NCI-H146 (cell line): ENCODE measurements at regions not wholly inside any gene's neighbourhood (a gene's known extent, or its start where the extent isn't known, plus 50 kb on each side); places are given as distances from the start of the nearest gene placed in this dataset.
"Not testable (repeated sequence)": the region's sequence is repeated elsewhere in the genome, so short reads cannot be mapped to it uniquely, and the experiment has no call there.

Experiments used
- DNase-seq: peaks from one replicate; lab custom pipeline; 2025; lab: John Stamatoyannopoulos, UW

DNA sequence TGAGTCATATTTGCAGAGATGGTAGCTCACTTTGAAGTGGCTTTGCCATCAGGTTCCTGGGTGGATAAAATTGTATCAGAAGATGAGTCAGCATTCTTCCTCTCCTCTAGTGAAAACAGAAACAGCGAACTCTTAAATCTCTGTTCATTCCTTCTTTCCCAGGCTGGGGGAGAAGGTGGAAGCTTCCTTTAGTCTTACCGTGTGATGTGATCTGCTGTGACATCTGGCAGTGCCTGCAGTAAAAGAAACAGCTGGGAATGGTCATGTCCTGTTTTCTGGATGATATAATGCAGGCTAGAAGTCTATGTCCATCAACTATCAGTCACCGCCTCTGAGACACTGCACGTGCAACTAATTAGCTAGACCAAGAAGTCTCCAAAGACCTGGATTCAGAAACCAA is 171.6 kb downstream of the VAPA start:
- DNase-seq = no peak

DNA sequence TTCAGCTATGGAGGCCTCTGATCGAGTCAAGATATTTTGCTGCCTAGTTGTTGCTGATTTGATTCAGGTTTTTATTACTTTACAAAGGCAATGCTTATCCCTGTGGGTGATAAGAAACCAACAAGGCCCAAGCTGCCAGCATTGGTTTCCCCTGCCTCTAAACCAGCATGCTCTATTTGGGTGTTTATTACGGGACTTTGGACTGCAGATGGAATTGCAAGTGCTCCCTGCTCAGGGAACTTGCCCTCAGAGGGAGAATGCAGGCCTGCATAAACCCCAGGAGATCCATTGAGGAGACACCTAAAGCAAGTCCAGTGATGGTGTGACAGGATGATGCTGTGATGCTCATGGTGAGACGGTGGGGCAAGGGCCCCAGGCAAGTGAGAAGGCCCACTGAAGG is 172.1 kb downstream of the VAPA start:
- no peak for DNase-seq

DNA sequence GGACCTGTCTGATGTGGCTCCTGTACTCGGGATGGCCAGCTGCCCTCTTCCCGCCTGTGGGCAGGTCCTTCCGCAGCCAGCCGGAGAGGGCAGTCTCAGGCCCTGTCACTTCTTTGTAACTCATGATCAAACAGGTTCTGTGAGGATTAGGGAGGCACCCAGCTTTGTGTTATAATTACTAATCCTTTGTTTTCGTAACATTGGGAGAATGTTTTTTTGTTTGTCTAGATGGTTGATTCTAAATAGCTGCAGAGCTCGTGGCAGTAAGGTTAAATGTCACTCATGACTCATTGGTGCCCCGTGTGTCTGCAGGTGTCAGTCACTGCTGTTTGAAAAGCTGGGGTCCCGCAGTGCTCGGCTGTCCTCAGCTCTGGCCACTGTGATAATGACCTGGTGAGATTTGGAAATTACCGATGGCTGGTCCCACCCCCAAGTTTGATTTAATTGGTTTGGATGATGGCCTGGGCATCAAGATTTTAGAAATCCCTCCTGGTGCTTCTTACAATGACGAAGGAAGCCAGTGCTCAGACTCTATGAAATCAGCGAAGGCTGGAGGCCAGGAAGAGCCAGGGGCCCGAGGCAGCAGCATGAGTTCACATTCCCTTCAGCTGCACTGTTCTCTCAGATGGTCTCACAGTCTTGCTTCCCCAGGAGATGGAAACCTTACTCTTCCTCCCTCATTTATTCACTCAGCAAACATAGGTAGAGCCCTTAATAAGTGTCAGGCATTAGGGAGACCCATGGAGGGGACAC is 172.8 kb downstream of the VAPA start:
- DNase-seq = peak; percentile 97

DNA sequence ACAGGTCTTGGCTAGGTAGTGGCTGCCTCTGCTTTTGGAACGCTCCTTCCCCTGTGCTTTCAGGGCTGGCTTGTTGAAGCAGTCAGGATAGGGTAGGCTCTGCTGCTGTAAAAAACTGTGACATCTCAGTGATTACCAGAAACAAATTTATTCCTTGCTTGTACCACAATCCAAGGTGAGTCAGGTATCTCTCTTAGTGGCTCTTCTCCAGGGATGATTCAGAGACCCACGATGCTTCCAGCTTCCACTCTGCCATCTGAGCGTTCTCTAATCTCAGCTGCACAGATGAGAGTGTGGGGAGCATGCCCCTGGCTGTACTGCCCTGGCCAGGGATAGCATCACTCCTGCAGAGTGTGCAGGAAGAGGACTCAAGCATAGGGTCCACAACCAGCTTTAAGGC is 174.9 kb downstream of the VAPA start:
- DNase-seq = peak; percentile 46

DNA sequence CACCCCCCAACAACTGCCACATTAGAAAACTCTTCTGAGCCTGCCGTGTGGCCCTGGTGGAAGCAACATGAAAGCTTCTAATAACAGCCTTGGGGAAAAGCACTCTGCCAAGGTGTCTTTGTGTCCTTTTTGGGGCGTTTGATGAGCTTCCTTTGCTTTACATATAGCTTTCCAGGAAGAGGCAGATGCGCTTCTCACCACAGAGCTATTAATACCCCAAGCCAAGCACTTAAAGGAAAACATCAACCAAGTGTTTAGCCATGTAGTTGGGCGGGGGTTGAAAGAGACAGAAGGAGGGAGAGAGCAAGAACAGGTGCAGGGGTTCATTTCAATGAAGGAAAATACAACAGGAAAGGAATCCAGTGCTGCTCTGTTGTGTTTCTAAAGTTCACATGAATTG is 176.1 kb downstream of the VAPA start:
- peak; percentile 98 for DNase-seq

DNA sequence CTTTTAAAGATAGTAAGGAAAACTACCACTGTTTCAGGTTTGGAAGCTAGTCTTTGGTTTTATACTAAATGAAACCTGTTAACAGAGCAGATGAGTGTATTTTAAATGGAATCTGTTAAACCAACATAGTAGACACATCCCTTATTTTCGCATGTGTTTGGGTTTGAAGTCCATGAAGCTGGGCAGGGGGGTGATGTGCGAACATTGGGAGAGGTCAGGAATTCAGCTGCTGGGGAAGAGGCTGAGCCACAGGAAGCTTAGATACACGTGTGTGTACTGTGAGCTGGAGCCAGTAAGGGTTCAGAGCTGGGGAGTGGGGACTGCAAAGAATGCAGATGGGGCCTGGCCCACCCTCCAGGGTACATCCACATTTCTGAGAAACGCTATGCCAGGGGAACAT is 176.9 kb downstream of the VAPA start:
- DNase-seq = peak; percentile 79

DNA sequence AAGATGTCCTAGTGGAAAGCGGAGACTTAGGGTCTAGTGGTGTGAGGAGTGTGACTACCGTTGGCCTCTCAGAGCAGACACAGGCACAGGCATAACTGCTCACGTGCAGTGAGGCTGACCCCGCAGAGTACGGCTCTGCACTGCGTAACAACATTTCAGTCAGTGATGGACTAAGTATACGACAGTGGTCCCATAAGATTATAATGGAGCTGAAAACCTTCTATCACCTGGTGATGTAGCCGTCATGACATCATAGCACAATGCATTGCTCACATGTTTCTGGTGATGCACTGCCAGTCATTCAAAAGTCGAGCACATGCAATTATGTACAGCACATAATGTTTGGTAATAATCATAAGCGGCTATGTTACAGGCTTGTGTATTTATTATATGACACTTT is 179.6 kb downstream of the VAPA start:
- DNase-seq = no peak

DNA sequence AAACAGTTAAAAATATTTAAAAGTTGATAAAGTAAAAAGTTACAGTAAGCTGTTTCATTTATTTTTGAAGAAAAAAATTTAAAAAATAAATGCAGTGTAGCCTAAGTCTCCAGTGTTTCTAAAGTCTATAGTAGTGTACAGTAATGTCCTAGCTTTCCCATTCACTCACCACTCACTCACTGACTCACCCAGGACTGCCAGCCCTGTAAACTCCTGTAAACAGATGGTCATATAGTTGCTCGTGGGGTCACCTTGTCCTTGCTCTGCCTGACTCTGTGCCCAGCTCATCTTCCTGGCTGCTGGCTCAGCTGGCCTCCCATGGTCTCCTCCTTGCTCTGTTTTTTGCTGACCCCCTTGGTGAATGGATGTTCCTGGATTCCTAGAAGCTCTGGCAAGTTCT is 180.3 kb downstream of the VAPA start:
- no peak for DNase-seq

DNA sequence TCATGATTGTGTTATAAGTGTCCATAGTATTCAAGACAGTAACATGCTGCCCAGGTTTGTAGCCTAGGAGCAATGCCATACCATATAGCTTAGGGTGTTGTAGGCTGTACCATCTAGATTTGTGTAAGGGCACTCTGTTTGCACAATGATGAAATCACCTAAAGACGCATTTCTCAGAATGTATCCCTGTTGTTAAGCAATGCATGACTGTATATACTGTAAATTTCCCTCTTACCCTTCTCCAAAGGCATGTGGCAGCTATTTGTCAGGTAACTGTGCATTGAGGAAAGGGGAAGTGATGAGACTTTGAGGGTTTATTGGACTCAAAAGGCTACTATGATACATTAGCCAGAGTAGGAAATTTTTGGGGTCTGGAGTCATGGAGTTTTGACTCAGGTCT is 180.8 kb downstream of the VAPA start:
- DNase-seq = no peak

DNA sequence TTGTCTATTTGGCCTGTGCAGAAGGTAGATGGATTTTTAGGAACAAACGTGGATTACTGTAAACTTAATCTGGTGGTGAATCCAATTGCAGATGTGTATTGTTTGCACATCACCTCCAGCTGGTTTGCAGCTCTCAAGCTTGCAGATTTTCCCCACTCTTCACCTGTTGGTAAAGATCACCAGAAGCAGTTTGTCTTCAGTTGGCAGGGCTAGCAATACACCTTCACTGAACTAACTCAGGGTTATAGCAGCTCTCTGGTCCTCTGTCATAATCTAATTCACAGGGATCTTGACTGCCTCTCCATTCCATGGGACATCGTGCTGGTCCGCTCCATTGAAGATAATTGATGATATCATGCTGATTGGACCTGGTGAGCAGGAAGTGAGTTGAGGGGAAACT is 181.5 kb downstream of the VAPA start:
- DNase-seq = no peak

DNA sequence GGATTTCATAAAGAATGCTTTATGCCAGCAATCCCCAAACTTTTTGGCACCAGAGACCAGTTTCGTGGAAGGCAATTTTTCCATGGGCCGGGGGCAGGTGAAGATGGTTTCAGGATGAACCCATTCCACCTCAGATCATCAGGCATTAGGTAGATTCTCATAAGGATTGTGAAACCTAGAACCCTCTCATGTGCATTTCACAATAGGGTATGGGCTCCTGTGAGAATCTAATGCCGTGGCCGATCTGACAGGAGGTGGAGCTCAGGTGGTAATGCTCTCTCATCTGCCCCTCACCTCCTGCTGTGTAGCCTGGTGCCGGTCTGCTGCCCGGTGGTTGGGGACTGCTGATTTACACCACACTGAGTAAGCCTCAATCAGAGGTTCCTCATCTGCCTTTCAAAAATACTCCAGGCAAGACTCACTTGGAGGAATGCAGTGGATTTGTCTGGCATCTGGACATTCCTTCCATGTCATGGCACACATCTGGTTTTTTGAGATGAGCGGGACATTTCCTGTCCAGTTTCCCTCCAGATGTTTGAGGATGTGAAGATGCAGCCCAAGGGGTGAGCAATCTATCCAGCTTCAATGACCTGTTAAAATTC is 185.8 kb downstream of the VAPA start:
- peak; percentile 66 for DNase-seq

DNA sequence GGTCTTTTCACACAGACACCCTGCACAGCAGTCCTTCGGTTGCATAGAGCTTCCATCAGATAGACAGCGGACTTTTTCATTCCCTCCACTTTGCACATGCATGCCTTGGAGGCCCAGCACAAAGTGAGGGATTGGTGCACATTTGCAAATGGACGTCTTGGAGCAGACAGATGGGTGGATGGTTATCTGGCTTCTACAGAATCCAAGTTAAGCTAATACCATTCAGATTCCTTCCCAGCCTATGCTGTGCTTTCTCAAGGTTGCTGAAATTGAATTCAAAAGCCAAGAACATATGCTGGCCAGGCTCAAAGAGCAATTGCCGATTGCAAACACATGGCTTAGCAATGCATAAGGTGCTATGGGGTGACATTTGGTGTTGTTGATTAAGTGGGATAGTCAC is 186.4 kb downstream of the VAPA start:
- DNase-seq = no peak

DNA sequence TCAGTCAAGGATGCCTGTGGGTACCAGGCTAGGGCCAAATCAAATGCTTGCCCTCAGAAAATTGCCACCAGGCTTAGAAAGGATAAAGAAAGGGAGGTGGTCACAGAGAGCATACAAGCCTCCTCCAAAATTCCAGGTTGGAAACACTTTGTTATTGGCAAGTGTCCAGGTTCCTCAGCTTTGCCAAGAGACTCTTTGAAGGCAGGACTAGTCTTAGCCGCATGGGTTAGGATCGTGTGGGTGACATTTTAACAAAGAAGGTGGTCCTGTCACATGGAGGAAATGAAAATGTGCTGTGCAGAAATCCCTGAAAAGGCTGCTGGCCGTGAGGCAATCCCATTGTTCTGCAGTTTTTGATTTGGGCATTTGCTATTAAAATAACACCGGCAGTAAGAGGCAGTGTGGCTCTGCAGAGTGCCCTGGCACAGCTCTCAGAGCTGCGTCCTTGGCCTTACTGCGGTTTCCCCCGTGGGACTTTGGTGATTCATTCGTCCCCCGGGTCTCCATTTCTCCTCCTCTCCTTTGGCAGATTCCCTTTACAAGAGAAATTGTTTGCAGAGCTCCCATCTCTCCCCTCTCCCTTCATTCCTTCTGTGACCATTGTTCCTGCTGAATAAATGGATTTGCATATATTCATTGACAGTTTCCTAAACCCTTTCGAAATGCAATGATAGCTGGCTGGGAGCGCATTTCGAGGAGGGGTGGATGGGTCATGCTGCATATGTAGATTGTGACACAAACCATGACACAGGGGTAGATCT is 187.3 kb downstream of the VAPA start:
- DNase-seq = no peak

DNA sequence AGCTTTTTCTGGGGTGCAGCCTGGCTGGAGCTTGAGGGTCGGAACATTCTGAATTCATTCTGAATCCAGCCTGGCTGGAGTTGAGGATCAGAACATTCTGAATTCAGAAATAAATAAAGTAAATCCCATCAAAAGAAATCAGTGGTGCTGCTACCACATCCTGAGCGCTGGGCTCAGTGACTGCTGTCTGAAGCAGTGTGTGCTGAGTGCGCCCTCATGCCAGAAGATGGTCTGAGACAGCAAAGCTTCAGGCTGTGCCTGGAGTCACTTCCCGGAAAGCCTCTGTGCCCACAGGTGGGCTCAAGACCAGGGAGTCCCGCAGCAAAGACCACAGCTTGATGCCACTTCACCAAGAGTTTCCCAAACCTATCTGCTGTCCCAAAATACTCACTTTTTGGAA is 187.9 kb downstream of the VAPA start:
- no peak for DNase-seq

DNA sequence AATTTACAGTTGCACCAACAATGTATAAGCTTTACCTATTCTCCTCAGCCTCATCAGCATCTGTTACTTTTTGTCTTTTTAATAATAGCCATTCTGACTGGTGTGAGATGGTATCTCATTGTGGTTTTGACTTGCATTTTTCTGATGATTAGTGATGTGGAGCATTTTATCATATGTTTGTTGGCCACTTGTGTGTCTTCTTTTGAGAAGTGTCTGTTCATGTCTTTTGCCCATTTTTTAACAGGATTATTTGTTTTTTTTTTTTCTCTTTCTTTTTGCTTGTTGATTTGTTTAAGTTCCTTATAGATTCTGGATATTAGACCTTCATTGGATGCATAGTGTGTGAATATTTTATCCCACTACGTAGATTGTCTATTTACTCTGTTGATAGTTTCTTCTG is 191.3 kb downstream of the VAPA start:
- not testable (repeated sequence) for DNase-seq

DNA sequence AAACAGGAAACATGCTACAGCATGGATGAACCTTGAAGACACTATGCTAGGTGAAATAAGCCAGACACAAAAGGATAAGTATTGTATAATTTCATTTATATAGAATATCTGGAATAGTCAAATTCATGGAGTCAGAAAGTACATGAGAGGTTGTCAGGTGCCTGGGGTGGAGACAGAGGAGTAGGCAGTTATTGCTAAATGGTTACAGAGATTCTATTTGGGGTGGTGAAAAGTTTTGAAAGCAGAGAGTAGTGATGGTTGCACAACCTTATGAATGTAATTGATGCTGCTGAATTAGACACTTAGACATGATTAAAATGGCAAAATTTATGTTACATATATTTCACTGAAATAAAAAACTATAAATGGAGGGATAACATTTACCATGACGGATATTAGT is 197.4 kb downstream of the VAPA start:
- DNase-seq = no peak

DNA sequence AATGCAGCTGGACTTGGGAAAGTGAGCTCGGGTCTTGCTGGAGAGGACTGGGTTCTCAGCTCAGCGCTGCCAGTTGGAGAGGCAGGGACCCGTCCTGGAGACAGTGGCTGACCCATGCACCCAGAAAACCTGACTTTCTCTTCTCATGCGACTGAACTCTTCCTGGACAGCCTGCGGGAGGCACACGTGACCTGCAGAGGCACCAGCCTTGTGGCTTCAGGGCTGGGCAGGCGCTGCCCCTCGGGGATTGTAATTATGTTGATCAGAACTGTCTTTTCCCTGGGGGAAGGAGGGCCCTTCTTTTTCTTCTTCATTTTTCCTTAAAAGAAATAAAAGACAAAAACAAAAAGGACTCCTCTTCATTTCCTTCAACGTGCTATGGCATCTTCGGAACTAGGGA is 198.1 kb downstream of the VAPA start:
- DNase-seq = no peak

DNA sequence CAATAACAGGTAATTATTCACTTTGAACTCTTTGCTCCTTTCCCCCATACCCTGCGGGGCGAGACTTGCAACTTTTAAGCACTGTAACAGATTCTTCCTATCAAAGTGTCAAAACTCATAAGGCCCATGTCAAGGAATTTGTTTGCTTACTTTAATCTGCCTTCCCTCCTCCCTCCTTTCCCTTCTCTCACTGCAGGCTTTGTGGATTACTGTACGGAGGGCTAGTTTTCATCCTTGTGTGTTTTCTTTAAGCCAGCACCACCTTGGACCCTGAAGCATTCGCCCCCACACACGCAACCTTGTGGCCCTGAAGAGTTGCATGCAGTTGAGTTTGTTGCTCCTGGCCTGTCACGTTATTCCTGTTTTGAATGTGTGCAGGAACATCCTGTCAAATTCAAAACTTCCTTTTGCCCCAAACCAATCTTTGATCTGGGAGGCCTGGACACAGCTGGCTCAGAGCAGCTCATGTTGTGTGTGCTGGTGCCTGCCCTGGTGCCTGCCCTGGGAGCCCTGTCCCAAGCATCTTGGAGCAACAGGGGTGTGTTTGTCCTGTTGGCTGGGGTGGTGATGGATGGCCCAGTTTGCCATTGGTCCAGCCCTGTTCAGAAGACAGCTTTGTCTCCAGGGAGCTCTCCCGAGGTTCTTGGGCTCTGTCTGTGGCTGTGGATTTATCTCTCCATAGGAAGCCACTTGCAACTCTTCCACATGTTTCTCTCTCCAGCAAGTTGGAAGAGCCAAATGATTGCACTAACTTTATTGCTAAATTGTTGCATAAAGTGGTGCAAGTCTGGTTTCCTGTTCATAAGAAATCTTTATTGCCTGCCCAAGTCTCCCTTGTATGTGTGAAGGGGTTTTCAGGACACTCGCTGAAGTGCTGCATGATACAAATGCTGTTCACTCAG is 199.6 kb downstream of the VAPA start:
- DNase-seq = no peak

DNA sequence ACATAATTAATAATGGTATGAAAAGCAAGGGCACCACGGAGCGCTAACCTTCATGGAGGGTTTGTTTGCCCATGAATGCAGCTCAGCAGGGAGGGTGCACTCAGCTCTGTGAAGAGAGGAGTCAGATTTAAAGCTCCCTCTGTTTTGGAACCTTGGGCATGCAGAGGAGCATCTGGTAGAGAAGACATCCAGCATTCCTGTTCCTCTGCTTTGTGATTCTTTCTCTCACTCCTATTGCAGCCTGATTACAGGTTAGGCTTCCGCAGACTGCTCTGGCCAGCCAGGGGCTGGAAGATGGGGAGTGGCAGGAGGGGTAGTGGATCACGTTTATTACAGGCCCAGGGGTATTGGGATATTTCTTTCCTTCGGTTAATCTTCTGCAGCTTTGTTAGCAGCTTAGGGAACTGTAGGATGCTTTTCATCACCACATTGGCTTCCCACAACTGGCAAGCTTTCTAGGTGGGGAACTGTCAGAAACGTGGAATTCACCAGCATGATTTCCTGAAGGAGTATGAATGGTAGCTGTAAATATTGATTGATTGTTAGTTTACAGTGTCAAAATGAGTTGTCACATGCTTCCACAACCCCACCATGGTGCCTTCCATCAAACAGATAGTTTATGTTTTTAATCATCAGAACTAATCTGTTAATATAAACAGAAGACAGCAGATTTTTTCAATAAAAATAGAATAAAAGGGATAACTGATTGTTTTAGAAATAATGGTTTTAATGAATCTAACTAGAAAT is 201.1 kb downstream of the VAPA start:
- peak; percentile 97 for DNase-seq

DNA sequence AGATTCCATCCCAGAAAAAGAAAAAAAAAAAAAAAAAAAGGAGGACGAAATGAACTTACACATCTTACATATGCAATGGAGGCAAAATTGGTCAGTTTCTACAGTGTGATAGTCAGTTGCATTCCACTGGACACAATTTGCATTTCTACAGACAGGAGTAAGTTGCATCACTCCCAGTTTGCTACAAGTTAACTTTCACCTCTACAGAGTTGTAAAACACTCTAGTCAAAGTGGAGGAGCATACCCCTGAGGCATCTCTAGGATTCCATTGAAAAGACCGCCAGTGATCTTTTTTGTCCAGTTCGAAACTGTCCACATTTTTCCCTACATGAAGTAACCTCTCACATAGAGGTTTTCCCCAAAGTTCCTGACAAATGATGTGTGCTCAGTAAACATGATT is 202.8 kb downstream of the VAPA start:
- DNase-seq = no peak

DNA sequence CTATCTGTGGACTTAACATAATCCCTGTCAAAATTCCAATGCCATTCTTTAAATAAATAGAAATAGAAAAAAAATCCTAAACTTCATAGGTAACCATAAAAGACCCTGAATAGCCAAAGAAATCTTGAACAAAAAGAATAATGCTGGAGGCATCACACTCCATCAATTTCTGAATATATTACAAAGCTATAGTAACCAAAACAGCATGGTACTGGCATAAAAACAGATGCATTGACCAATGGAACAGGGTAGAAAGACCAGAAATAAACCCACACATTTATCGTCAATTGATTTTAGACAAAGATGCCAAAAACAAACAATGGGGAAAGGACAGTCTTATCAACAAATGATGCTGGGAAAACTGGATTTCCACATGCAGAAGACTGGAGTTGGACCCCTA is 205.7 kb downstream of the VAPA start:
- no peak for DNase-seq

DNA sequence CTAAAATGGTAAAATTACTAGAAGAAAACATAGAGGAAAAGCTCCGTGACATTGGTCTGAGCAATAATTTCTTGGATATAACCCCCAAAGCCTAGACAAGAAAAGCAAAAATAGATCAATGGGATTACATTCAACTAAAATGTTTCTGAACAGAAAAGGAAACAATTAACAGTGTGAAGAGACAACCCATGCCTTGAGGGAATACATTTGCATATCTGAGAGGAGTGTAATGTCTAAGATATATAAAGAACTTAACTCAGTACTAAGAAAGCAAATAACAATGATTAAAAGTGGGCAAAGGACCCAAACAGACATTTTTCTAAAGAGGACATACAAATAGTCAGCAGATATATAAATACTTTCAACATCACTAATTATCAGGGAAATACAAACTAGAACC is 206.2 kb downstream of the VAPA start:
- no peak for DNase-seq
